H4 (cell line): ENCODE measurements at regions not wholly inside any gene's neighbourhood (a gene's known extent, or its start where the extent isn't known, plus 50 kb on each side); places are given as distances from the start of the nearest gene placed in this dataset.

Experiments used
- DNase-seq: peaks from one replicate; pipeline ENCODE4 v3.0.0-alpha.2; 2015; ENCODE audit warnings: low spot score

DNA sequence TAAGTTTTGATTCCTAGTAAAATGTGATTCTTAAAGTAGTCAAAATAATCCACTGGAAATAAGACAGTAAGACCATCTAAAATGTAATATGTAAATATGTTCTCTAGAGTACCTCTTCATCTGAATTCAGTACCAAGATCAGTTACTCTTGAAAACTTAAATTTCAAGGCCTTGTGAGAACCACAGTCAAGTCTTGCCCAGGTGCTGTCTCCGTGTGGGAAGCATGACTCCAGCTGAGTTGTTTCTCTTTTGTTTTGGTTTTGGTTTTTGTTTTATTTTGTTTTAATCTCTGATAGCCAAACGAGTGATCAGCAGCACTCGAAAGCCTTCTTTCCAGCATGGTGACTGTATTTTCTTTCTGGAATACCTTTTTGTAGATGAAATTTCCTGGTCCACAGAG, 907.0 kb downstream of the KCNJ18 start:
- no peak for DNase-seq

DNA sequence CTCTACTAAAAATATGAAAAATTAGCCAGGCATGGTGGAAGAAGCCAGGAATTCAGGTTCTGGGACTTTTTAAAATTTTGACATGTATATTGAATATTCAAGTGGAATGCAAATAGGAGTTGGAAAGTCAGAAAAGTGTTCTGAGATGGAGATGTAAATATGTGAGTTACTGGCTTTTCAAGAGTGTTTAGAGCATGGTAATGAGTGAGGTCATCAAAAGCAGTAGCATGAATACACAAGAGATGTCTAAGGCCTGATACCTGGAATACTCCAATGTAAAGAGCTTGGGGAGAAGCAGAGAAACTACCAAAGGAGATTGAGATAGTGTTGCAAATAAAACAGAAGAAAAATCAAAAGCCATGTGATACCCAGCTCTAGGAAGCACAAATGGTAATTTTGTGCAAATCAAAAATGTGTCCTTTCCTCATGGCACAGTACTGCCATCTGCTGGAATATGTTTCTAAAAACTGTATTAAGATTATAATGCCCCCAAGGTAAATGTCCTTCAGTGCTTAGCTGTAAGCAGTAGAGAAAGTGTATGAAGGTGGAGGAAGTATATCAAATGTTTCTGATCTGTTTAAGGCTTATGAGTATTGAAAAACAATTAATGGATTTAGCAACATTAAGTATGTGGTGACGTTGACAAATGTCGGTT, 908.4 kb downstream of the KCNJ18 start:
- peak; percentile 45 for DNase-seq
